ENCODE measurements at regions not wholly inside any gene's neighbourhood (a gene's known extent, or its start where the extent isn't known, plus 50 kb on each side); places are given as distances from the start of the nearest gene placed in this dataset.

GRCh38 chr15:96411056-96412031 is 80.8 kb downstream of the NR2F2 start:
- DNase-seq (ENCODE audit: low spot score in 2 of 2) = no peak
- no peak for ATAC-seq
- Mint-ChIP-seq H3K27ac (no peak overlapping the region), H3K36me3 (peaks cover 0 to 19% of the 10 kb centered on the region in 2 donors), H3K9me3 (peaks cover 0 to 5% of the 10 kb centered on the region in 2 donors)

- ATAC-seq (no peak), DNase-seq (ENCODE audit: low spot score in 2 of 2) (no peak)
- Mint-ChIP-seq H3K27ac (no peak overlapping the region), H3K9me3 (peaks cover 0 to 5% of the 10 kb centered on the region in 2 donors), H3K36me3 (peaks cover 0 to 19% of the 10 kb centered on the region in 2 donors)
These were observed 81.8 kb downstream of the NR2F2 start for GRCh38 chr15:96412045-96412905.

DNA sequence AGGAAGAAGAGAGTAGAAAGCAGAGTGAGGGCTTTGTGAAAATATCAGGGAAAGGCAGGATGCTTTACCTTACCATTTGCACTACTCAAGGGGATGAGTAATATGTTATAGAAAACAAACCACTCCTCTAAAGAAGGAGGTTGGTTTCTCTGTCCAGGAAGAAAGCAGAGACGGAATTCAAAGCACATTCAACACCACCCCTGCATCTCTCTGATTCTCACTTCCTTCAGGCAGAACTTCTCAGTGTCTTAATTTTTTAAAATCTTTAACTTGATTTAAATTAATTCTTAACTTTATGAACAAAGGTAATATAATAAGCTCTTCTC is 82.4 kb downstream of the NR2F2 start:
- Mint-ChIP-seq H3K9me3 (peaks cover 0 to 5% of the 10 kb centered on the region in 2 donors), H3K36me3 (peaks cover 0 to 25% of the 10 kb centered on the region in 2 donors), H3K27ac (no peak overlapping the region)
- DNase-seq (ENCODE audit: low spot score in 2 of 2) (no peak), ATAC-seq (no peak)

DNA sequence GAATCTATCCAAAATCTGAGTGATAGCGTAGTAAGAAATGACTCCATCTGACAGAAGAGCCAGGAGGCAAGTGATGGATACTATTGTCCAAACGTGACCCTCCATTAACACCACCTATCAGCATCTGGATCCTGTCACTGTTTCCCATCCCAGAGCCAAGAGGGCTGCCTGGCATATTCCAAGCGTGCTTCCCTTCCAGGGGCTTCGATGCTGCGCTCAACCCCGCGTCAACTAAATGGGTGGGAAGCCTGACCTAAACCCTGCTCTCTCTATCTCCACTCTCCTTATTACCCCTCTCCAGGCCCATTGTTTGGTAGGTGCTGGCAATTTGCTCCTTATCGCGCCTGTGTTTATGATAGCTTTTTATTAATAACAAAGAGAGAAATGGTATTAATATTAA is 83.2 kb downstream of the NR2F2 start:
- DNase-seq (ENCODE audit: low spot score in 2 of 2) (no peak), ATAC-seq (no peak)
- Mint-ChIP-seq H3K9me3 (peaks cover 0 to 5% of the 10 kb centered on the region in 2 donors), H3K27ac (no peak overlapping the region), H3K36me3 (peaks cover 0 to 24% of the 10 kb centered on the region in 2 donors)

GRCh38 chr15:96414875-96415274 is 84.4 kb downstream of the NR2F2 start:
- ATAC-seq (no peak), DNase-seq (ENCODE audit: low spot score in 2 of 2) (no peak)
- H3K36me3 Mint-ChIP-seq = peaks cover 0 to 18% of the 10 kb centered on the region in 2 donors
- no peak overlapping the region for H3K27ac Mint-ChIP-seq
- no peaks in the 10 kb centered on the region for H3K9me3 Mint-ChIP-seq

DNA sequence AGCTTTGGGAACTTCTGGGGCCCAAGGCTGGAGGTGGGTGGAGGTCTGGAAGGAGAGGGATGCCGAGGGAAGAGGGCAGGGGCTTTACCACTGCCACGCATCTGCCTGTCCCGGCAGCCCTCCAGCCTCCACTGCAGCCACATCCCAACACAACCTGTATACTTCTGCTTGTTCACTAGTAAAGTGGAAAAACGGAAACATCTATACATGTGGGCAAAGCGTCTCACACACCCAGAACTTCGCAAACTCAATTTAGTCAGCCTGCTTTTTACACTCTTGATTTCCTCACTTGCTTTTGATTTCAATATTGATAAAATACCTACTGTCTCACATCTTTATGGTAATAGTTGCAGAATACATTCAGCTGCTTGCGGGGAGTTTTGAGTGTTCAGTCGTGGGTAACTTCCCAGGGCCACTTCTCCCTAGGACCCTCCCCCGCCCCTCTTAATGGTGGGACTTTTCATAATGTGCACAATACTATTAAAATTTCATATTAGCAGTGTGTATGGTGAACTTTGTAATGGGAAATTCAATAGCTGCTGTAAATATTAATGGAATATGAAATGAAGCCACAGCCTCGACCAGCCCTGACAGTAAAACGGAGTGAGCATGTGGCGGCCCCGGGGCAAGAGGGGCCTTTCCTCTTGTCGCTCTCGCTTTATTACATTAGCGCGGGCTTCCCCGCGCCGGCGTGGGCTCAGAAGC is 85.2 kb downstream of the NR2F2 start:
- H3K27ac Mint-ChIP-seq = no peak overlapping the region

GRCh38 chr15:96416218-96416933 is 85.9 kb downstream of the NR2F2 start:
- H3K27ac Mint-ChIP-seq = no peak overlapping the region
- no peaks in the 10 kb centered on the region for H3K9me3 Mint-ChIP-seq
- peaks cover 0 to 16% of the 10 kb centered on the region in 2 donors for H3K36me3 Mint-ChIP-seq
- no peak for DNase-seq (ENCODE audit: low spot score in 2 of 2)
- ATAC-seq = no peak

More for the DNA sequence above, 85.2 kb downstream of the NR2F2 start:
- no peak for ATAC-seq
- peaks cover 0 to 18% of the 10 kb centered on the region in 2 donors for H3K36me3 Mint-ChIP-seq
- DNase-seq (ENCODE audit: low spot score in 2 of 2) = no peak
- H3K9me3 Mint-ChIP-seq = no peaks in the 10 kb centered on the region

GRCh38 chr15:96416934-96417759 is 86.6 kb downstream of the NR2F2 start:
- Mint-ChIP-seq H3K9me3 (no peaks in the 10 kb centered on the region), H3K36me3 (peaks cover 0 to 18% of the 10 kb centered on the region in 2 donors), H3K27ac (peak overlapping the region in 1 of 2 donors; percentile 62)
- no peak for ATAC-seq
- DNase-seq (ENCODE audit: low spot score in 2 of 2) = no peak

DNA sequence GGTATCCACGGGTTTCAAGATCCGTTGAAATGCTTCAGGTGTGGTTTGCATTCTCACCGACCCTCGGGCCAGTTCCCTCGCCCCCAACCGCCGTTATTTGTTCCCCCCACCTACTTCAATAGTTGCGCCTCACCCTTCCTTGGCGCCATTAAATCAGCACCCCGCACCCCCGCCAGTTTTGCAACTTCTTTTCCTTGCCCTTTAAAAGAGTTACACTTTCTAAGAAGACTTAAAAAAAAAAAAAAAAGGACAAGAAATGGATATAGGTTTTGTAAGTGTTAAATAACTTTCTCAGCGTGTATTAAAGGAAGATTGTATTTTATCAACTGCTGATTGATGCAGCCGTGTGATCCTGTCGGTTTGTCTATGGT is 87.2 kb downstream of the NR2F2 start:
- Mint-ChIP-seq H3K9me3 (no peaks in the 10 kb centered on the region), H3K27ac (no peak overlapping the region), H3K36me3 (peaks cover 0 to 18% of the 10 kb centered on the region in 2 donors)
- DNase-seq (ENCODE audit: low spot score in 2 of 2) (no peak), ATAC-seq (no peak)

- ATAC-seq (no peak), DNase-seq (ENCODE audit: low spot score in 2 of 2) (no peak)
- Mint-ChIP-seq H3K9me3 (no peaks in the 10 kb centered on the region), H3K36me3 (peaks cover 0 to 18% of the 10 kb centered on the region in 2 donors), H3K27ac (no peak overlapping the region)
These were observed 87.6 kb downstream of the NR2F2 start for GRCh38 chr15:96418146-96418545.

GRCh38 chr15:96421178-96421601 is 90.7 kb downstream of the NR2F2 start:
- Mint-ChIP-seq H3K9me3 (peaks cover 0 to 7% of the 10 kb centered on the region in 2 donors), H3K27ac (no peak overlapping the region), H3K36me3 (peaks cover 0 to 13% of the 10 kb centered on the region in 2 donors)
- no peak for DNase-seq (ENCODE audit: low spot score in 2 of 2)
- no peak for ATAC-seq

GRCh38 chr15:96422125-96422524 is 91.6 kb downstream of the NR2F2 start:
- H3K27ac Mint-ChIP-seq = no peak overlapping the region
- H3K36me3 Mint-ChIP-seq = peaks cover 0 to 13% of the 10 kb centered on the region in 2 donors
- H3K9me3 Mint-ChIP-seq = peaks cover 0 to 7% of the 10 kb centered on the region in 2 donors
- ATAC-seq (no peak), DNase-seq (ENCODE audit: low spot score in 2 of 2) (no peak)

- ATAC-seq = no peak
These were observed 94.2 kb downstream of the NR2F2 start for GRCh38 chr15:96424674-96425073.

DNA sequence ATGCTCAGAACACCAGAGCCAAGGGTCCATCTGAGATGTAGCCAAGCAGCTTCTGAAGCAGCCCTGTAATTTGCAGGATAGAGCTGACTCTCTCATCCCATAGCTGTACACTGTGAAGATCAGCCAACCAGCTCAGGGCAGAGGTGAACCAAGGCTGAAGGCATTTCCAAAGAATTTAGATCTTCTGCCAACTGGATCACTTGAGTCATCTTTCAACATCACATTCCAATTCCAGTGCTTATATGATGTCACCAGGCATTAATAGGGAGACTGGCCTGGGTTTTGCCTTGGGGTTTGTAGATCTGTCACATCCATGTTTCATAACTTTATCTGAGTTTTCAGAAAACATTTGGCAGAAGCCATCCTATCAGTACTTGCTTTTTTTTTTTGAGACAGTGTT is 98.2 kb downstream of the NR2F2 start:
- DNase-seq (ENCODE audit: low spot score in 2 of 2) (no peak), ATAC-seq (no peak)
- Mint-ChIP-seq H3K36me3 (no peaks in the 10 kb centered on the region), H3K9me3 (peaks cover 0 to 7% of the 10 kb centered on the region in 2 donors), H3K27ac (no peak overlapping the region)

More at GRCh38 chr15:96424674-96425073, 94.2 kb downstream of the NR2F2 start:
- Mint-ChIP-seq H3K36me3 (peaks cover 0 to 6% of the 10 kb centered on the region in 2 donors), H3K9me3 (peaks cover 0 to 7% of the 10 kb centered on the region in 2 donors), H3K27ac (no peak overlapping the region)
- DNase-seq (ENCODE audit: low spot score in 2 of 2) = no peak

- Mint-ChIP-seq H3K9me3 (no peaks in the 10 kb centered on the region), H3K27ac (no peak overlapping the region), H3K36me3 (no peaks in the 10 kb centered on the region)
- no peak for ATAC-seq
- no peak for DNase-seq (ENCODE audit: low spot score in 2 of 2)
These were observed 101.3 kb downstream of the NR2F2 start for GRCh38 chr15:96431786-96432185.
